ENCODE measurements at regions not wholly inside any gene's neighbourhood (a gene's known extent, or its start where the extent isn't known, plus 50 kb on each side); places are given as distances from the start of the nearest gene placed in this dataset.

GRCh38 chr4:124079174-124079780, 633.3 kb downstream of the ANKRD50 start:
- Mint-ChIP-seq H3K4me3 (no peak overlapping the region), H3K9me3 (peaks cover 38% of the 10 kb centered on the region), H3K27me3 (ENCODE audit: low read depth) (no peaks in the 10 kb centered on the region), H3K36me3 (peaks cover 10% of the 10 kb centered on the region), H3K4me1 (no peaks in the 10 kb centered on the region), H3K27ac (no peak overlapping the region)
- DNase-seq (ENCODE audit: low spot score): no peak
- POLR2A ChIA-PET: no interaction called here
- ATAC-seq: no peak
- CTCF ChIA-PET: no interaction called here
- TF ChIP-seq PRDM15 (CRISPR knock-in tag; IDR thresholded peaks at IDR 0.05) (no peak), ZBTB21 (CRISPR knock-in tag; IDR thresholded peaks at IDR 0.05; ENCODE audit: borderline replicate concordance) (no peak), USF2 (CRISPR knock-in tag; IDR thresholded peaks at IDR 0.05) (no peak), ZNF138 (CRISPR knock-in tag; conservative IDR thresholded peaks at IDR 0.05) (no peak), ZNF281 (CRISPR knock-in tag; IDR thresholded peaks at IDR 0.05) (no peak), ESRRA (CRISPR knock-in tag; IDR thresholded peaks at IDR 0.05; ENCODE audit: borderline replicate concordance) (no peak), RELA (CRISPR knock-in tag; IDR thresholded peaks at IDR 0.05; ENCODE audit: borderline replicate concordance) (no peak), GTF2I (CRISPR knock-in tag; conservative IDR thresholded peaks at IDR 0.05) (no peak), ETV6 (CRISPR knock-in tag; IDR thresholded peaks at IDR 0.05) (no peak), SP1 (CRISPR knock-in tag; conservative IDR thresholded peaks at IDR 0.05) (no peak), OVOL2 (CRISPR knock-in tag; IDR thresholded peaks at IDR 0.05; ENCODE audit: borderline replicate concordance) (no peak)

- H3K4me3 Mint-ChIP-seq: no peak overlapping the region
- H3K27me3 Mint-ChIP-seq (ENCODE audit: low read depth): no peaks in the 10 kb centered on the region
- no peaks in the 10 kb centered on the region for H3K4me1 Mint-ChIP-seq
- ChIA-PET POLR2A (no interaction called here), CTCF (no interaction called here)
- DNase-seq (ENCODE audit: low spot score): no peak
- H3K27ac Mint-ChIP-seq: no peak overlapping the region
- no peak for ATAC-seq
- H3K36me3 Mint-ChIP-seq: peaks cover 10% of the 10 kb centered on the region
- TF ChIP-seq ZNF671 (CRISPR knock-in tag; IDR thresholded peaks at IDR 0.05): no peak
- no peak for TF ChIP-seq TP53 (CRISPR knock-in tag; IDR thresholded peaks at IDR 0.05)
- TF ChIP-seq E2F5 (CRISPR knock-in tag; IDR thresholded peaks at IDR 0.05): no peak
- no peak for TF ChIP-seq MXD4 (CRISPR knock-in tag; IDR thresholded peaks at IDR 0.05; ENCODE audit: borderline replicate concordance)
- no peak for TF ChIP-seq TCF7 (CRISPR knock-in tag; IDR thresholded peaks at IDR 0.05; ENCODE audit: low read depth)
- no peak for TF ChIP-seq USF1 (CRISPR knock-in tag; IDR thresholded peaks at IDR 0.05)
- no peak for TF ChIP-seq SP1 (CRISPR knock-in tag; conservative IDR thresholded peaks at IDR 0.05)
- TF ChIP-seq ZNF425 (CRISPR knock-in tag; conservative IDR thresholded peaks at IDR 0.05): no peak
- peaks cover 26% of the 10 kb centered on the region for H3K9me3 Mint-ChIP-seq
Observed at GRCh38 chr4:124083711-124084110, 628.8 kb downstream of the ANKRD50 start.

All from WTC11 (cell line).